Peyer's patch (tissue), 4 donors: ENCODE measurements at regions not wholly inside any gene's neighbourhood (a gene's known extent, or its start where the extent isn't known, plus 50 kb on each side); places are given as distances from the start of the nearest gene placed in this dataset.

Experiments
- POLR2A ChIP-seq, 2 donors: fragments of 450-650 bp; IDR thresholded peaks; one replicate each; pipeline ENCODE4 v1.5.1; 2017; ENCODE audit warnings: antibody characterized with exemption in 2 of 2, mild to moderate bottlenecking in 2 of 2, moderate library complexity in 2 of 2
- TF ChIP-seq, protein P1 (sequence below), 6 experiments: fragments of 450-650 bp in 4 of 6; fragments of 200-600 bp in 2 of 6; sonication (generic) in 1 of 6; IDR thresholded peaks; one replicate each; pipeline ENCODE4 v1.5.1; 2017 to 2019; ENCODE audit warnings: antibody characterized with exemption in 6 of 6, mild to moderate bottlenecking in 3 of 6, moderate library complexity in 1 of 6

- TF ChIP-seq, protein P1, sequence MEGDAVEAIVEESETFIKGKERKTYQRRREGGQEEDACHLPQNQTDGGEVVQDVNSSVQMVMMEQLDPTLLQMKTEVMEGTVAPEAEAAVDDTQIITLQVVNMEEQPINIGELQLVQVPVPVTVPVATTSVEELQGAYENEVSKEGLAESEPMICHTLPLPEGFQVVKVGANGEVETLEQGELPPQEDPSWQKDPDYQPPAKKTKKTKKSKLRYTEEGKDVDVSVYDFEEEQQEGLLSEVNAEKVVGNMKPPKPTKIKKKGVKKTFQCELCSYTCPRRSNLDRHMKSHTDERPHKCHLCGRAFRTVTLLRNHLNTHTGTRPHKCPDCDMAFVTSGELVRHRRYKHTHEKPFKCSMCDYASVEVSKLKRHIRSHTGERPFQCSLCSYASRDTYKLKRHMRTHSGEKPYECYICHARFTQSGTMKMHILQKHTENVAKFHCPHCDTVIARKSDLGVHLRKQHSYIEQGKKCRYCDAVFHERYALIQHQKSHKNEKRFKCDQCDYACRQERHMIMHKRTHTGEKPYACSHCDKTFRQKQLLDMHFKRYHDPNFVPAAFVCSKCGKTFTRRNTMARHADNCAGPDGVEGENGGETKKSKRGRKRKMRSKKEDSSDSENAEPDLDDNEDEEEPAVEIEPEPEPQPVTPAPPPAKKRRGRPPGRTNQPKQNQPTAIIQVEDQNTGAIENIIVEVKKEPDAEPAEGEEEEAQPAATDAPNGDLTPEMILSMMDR (IDR thresholded peaks at IDR 0.05), result no peak
- no peak for TF ChIP-seq POLR2A (IDR thresholded peaks at IDR 0.05)
These were observed 86.5 kb upstream of the TMEM72 start for GRCh38 chr10:44824607-44825006.
